ENCODE measurements at regions not wholly inside any gene's neighbourhood (a gene's known extent, or its start where the extent isn't known, plus 50 kb on each side); places are given as distances from the start of the nearest gene placed in this dataset.

GRCh38 chr5:4447657-4448056 is 692.5 kb upstream of the ADAMTS16 start:
- no peak overlapping the region for H3K27ac ChIP-seq
- no peaks in the 10 kb centered on the region for H3K36me3 ChIP-seq (ENCODE audit: insufficient read depth)
- no peaks in the 10 kb centered on the region for H3K79me2 ChIP-seq (ENCODE audit: insufficient read depth, low read depth)
- H3K9ac ChIP-seq, result no peak overlapping the region
- no peak overlapping the region for H2AFZ ChIP-seq (ENCODE audit: low read depth)
- TF ChIP-seq, protein P1, sequence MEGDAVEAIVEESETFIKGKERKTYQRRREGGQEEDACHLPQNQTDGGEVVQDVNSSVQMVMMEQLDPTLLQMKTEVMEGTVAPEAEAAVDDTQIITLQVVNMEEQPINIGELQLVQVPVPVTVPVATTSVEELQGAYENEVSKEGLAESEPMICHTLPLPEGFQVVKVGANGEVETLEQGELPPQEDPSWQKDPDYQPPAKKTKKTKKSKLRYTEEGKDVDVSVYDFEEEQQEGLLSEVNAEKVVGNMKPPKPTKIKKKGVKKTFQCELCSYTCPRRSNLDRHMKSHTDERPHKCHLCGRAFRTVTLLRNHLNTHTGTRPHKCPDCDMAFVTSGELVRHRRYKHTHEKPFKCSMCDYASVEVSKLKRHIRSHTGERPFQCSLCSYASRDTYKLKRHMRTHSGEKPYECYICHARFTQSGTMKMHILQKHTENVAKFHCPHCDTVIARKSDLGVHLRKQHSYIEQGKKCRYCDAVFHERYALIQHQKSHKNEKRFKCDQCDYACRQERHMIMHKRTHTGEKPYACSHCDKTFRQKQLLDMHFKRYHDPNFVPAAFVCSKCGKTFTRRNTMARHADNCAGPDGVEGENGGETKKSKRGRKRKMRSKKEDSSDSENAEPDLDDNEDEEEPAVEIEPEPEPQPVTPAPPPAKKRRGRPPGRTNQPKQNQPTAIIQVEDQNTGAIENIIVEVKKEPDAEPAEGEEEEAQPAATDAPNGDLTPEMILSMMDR (conservative IDR thresholded peaks at IDR 0.05; ENCODE audit: low read depth, low read length), result no peak
- no peaks in the 10 kb centered on the region for H4K20me1 ChIP-seq (ENCODE audit: insufficient read depth)
- H3K4me2 ChIP-seq, result no peak overlapping the region
- no peaks in the 10 kb centered on the region for H3K27me3 ChIP-seq (ENCODE audit: insufficient read depth, low read depth)
- no peaks in the 10 kb centered on the region for H3K4me1 ChIP-seq (ENCODE audit: low read depth, poor library complexity, severe bottlenecking)
- no peak overlapping the region for H3K4me3 ChIP-seq (IDR thresholded peaks at IDR 0.05; ENCODE audit: insufficient read depth, low read depth, low read length)

DNA sequence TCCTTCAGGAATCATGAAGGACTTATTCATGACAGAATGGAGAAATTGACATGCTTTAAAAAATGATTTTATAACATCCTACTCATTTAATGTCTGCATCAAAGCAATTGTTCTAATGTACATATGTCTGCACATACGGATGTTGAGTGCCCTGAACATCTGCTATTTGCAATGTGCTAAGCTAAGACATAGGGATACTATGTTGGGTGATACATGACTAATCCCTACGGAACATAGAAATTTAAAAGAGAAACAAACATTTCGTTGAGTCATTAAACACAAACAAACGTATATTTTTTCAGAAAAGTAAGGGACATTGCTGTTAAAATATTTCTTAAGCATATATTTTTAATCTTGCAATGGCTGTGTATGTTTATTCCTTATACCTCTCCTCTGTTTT is 686.5 kb upstream of the ADAMTS16 start:
- no peak overlapping the region for H3K4me3 ChIP-seq (IDR thresholded peaks at IDR 0.05; ENCODE audit: insufficient read depth, low read depth, low read length)
- H3K4me1 ChIP-seq (ENCODE audit: low read depth, poor library complexity, severe bottlenecking), result no peaks in the 10 kb centered on the region
- H4K20me1 ChIP-seq (ENCODE audit: insufficient read depth), result no peaks in the 10 kb centered on the region
- no peaks in the 10 kb centered on the region for H3K27me3 ChIP-seq (ENCODE audit: insufficient read depth, low read depth)
- no peak overlapping the region for H2AFZ ChIP-seq (ENCODE audit: low read depth)
- H3K79me2 ChIP-seq (ENCODE audit: insufficient read depth, low read depth), result no peaks in the 10 kb centered on the region
- TF ChIP-seq, protein P1 (conservative IDR thresholded peaks at IDR 0.05; ENCODE audit: low read depth, low read length), result no peak
- H3K9ac ChIP-seq, result no peak overlapping the region
- H3K27ac ChIP-seq, result no peak overlapping the region
- H3K36me3 ChIP-seq (ENCODE audit: insufficient read depth), result no peaks in the 10 kb centered on the region
- H3K4me2 ChIP-seq, result no peak overlapping the region

GRCh38 chr5:4479426-4479825 is 660.7 kb upstream of the ADAMTS16 start:
- no peak overlapping the region for H3K9ac ChIP-seq
- no peak overlapping the region for H3K4me2 ChIP-seq
- H3K4me1 ChIP-seq (ENCODE audit: low read depth, poor library complexity, severe bottlenecking), result no peaks in the 10 kb centered on the region
- no peak overlapping the region for H2AFZ ChIP-seq (ENCODE audit: low read depth)
- no peak overlapping the region for H3K4me3 ChIP-seq (IDR thresholded peaks at IDR 0.05; ENCODE audit: insufficient read depth, low read depth, low read length)
- no peaks in the 10 kb centered on the region for H4K20me1 ChIP-seq (ENCODE audit: insufficient read depth)
- TF ChIP-seq, protein P1 (conservative IDR thresholded peaks at IDR 0.05; ENCODE audit: low read depth, low read length), result no peak
- H3K79me2 ChIP-seq (ENCODE audit: insufficient read depth, low read depth), result no peaks in the 10 kb centered on the region
- no peak overlapping the region for H3K27ac ChIP-seq
- H3K36me3 ChIP-seq (ENCODE audit: insufficient read depth), result no peaks in the 10 kb centered on the region
- H3K27me3 ChIP-seq (ENCODE audit: insufficient read depth, low read depth), result no peaks in the 10 kb centered on the region

- H3K4me1 ChIP-seq (ENCODE audit: low read depth, poor library complexity, severe bottlenecking), result no peaks in the 10 kb centered on the region
- H3K27me3 ChIP-seq (ENCODE audit: insufficient read depth, low read depth), result no peaks in the 10 kb centered on the region
- H3K9ac ChIP-seq, result no peak overlapping the region
- no peak overlapping the region for H3K27ac ChIP-seq
- TF ChIP-seq, protein P1 (conservative IDR thresholded peaks at IDR 0.05; ENCODE audit: low read depth, low read length), result no peak
- H3K4me2 ChIP-seq, result no peak overlapping the region
- H2AFZ ChIP-seq (ENCODE audit: low read depth), result no peak overlapping the region
- H4K20me1 ChIP-seq (ENCODE audit: insufficient read depth), result no peaks in the 10 kb centered on the region
- no peaks in the 10 kb centered on the region for H3K36me3 ChIP-seq (ENCODE audit: insufficient read depth)
- H3K4me3 ChIP-seq (IDR thresholded peaks at IDR 0.05; ENCODE audit: insufficient read depth, low read depth, low read length), result no peak overlapping the region
- H3K79me2 ChIP-seq (ENCODE audit: insufficient read depth, low read depth), result no peaks in the 10 kb centered on the region
Measured at GRCh38 chr5:4480528-4481349, 659.4 kb upstream of the ADAMTS16 start.
